GM12878 (cell line): ENCODE measurements at regions not wholly inside any gene's neighbourhood (a gene's known extent, or its start where the extent isn't known, plus 50 kb on each side); places are given as distances from the start of the nearest gene placed in this dataset.

Source experiments
- ATAC-seq: fragments of 200-7000 bp; cut with Tn5 transposase; 3 replicates; pipeline ENCODE4 v1.9.1; 2020; ENCODE audit warnings: mild to moderate bottlenecking, moderate library complexity
- BruUV-seq: library from RNA; stranded (reverse); fragments of 400-500 nt; replicated peaks from 2 replicates; lab custom pipeline; 2021; lab: Mats Ljungman, UMichigan
- CTCF ChIA-PET: fragments of 300-600 bp; sonication (Branson Sonifier 250); formaldehyde crosslinking; extraction: SDS; loops from one replicate; lab custom pipeline; 2021; ENCODE audit warnings: inconsistent platforms; lab: Yijun Ruan, JAX
- POLR2A ChIA-PET: fragments of 350-600 bp; formaldehyde crosslinking; extraction: SDS; loops from one replicate; lab custom pipeline; 2021; ENCODE audit warnings: inconsistent platforms; lab: Charles Lee
- RAD21 ChIA-PET: fragments of 300-600 bp; sonication (Branson Sonifier 250); formaldehyde crosslinking; loops from one replicate; lab custom pipeline; 2023; ENCODE audit warnings: antibody characterized with exemption; ENCODE audit not compliant: unreplicated experiment; lab: Charles Lee
- SMC1A ChIA-PET: fragments of 300-600 bp; sonication (Branson Sonifier 250); formaldehyde crosslinking; loops from one replicate; lab custom pipeline; 2023; ENCODE audit not compliant: unreplicated experiment, uncharacterized antibody; lab: Charles Lee
- DNase-seq: peaks from one replicate; pipeline ENCODE4 v3.0.0-alpha.2; 2011; ENCODE audit warnings: low read depth, low spot score
- FAIRE-seq: peaks from 3 replicates; lab custom pipeline; 2011; peaks lifted over from hg19 to GRCh38; lab: Jason Lieb, UNC
- H2AFZ ChIP-seq: 2 replicates; pipeline ENCODE4 v1.6.0; 2011; ENCODE audit warnings: low read depth, low read length, control low read depth; ENCODE audit not compliant: control insufficient read depth
- H3K27ac ChIP-seq: 2 replicates; pipeline ENCODE4 v1.5.1; 2011; ENCODE audit warnings: control low read depth; ENCODE audit not compliant: control insufficient read depth, insufficient read depth
- H3K27me3 ChIP-seq, 2 experiments: replicated peaks in 1 of 2; 2 replicates each; pipeline versions ENCODE4 v1.6.0 to v1.6.1; 2011; ENCODE audit warnings: low read length in 1 of 2; ENCODE audit not compliant: control insufficient read depth in 2 of 2, insufficient read depth in 2 of 2
- H3K36me3 ChIP-seq, 2 experiments: 2 replicates each; pipeline ENCODE4 v1.5.1; 2011; ENCODE audit warnings: low read length in 1 of 2; ENCODE audit not compliant: control insufficient read depth in 2 of 2, insufficient read depth in 2 of 2
- H3K4me1 ChIP-seq: 2 replicates; pipeline ENCODE4 v1.6.1; 2011; ENCODE audit warnings: mild to moderate bottlenecking, low read length, moderate library complexity, mixed read lengths; ENCODE audit not compliant: control insufficient read depth, insufficient read depth
- H3K4me2 ChIP-seq: 2 replicates; pipeline ENCODE4 v1.6.0; 2011; ENCODE audit warnings: control low read depth; ENCODE audit not compliant: control insufficient read depth, insufficient read depth
- H3K4me3 ChIP-seq: fragments of 200-600 bp; sonication (generic); 2 replicates; pipeline ENCODE4 v1.5.1; 2016
- H3K79me2 ChIP-seq: 2 replicates; pipeline ENCODE4 v1.6.0; 2011; ENCODE audit warnings: low read length; ENCODE audit not compliant: control insufficient read depth, insufficient read depth
- H3K9ac ChIP-seq: 2 replicates; pipeline ENCODE4 v1.8.0; 2011; ENCODE audit warnings: low read length, control low read depth, mixed read lengths; ENCODE audit not compliant: control insufficient read depth, insufficient read depth
- H3K9me3 ChIP-seq: replicated peaks from 3 replicates; pipeline ENCODE4 v1.5.1; 2011; ENCODE audit warnings: mild to moderate bottlenecking, low read length; ENCODE audit not compliant: control insufficient read depth, insufficient read depth
- H4K20me1 ChIP-seq: 2 replicates; pipeline ENCODE4 v1.6.0; 2011; ENCODE audit not compliant: control insufficient read depth, insufficient read depth
- ATF7 ChIP-seq: fragments of 450-650 bp; IDR thresholded peaks from 2 replicates; pipeline ENCODE4 v1.6.1; 2016; ENCODE audit warnings: low read depth, mild to moderate bottlenecking
- BCL3 ChIP-seq: IDR thresholded peaks from 2 replicates; pipeline ENCODE4 v1.6.1; 2011; ENCODE audit warnings: borderline replicate concordance, low read depth, mild to moderate bottlenecking, moderate library complexity, low read length; ENCODE audit not compliant: insufficient read depth, poor library complexity, severe bottlenecking
- BRCA1 ChIP-seq: IDR thresholded peaks from 2 replicates; pipeline ENCODE4 v1.6.1; 2011; ENCODE audit warnings: low read depth, low read length, improper control_type of control experiment
- CUX1 ChIP-seq: IDR thresholded peaks from 2 replicates; pipeline ENCODE4 v1.6.1; 2012; ENCODE audit warnings: improper control_type of control experiment, low read depth, low read length; ENCODE audit not compliant: insufficient replicate concordance
- HCFC1 ChIP-seq: fragments of 150-350 bp; IDR thresholded peaks from 2 replicates; pipeline ENCODE4 v1.6.1; 2014; ENCODE audit warnings: low read length
- HDAC2 ChIP-seq: fragments of 200-600 bp; sonication (generic); IDR thresholded peaks from 2 replicates; pipeline ENCODE4 v1.6.1; 2017
- IKZF1 ChIP-seq: fragments of 450-650 bp; conservative IDR thresholded peaks from 2 replicates; pipeline ENCODE4 v1.6.1; 2017; ENCODE audit warnings: antibody characterized with exemption, mild to moderate bottlenecking
- IRF4 ChIP-seq: IDR thresholded peaks from 2 replicates; pipeline ENCODE4 v1.6.1; 2011; ENCODE audit warnings: low read depth, low read length
- PAX8 ChIP-seq: fragments of 450-650 bp; IDR thresholded peaks from 2 replicates; pipeline ENCODE4 v1.6.1; 2017; ENCODE audit warnings: mild to moderate bottlenecking, moderate library complexity
- POLR2A ChIP-seq: IDR thresholded peaks from 2 replicates; pipeline ENCODE4 v1.6.1; 2011; ENCODE audit warnings: low read depth, mild to moderate bottlenecking, low read length
- RAD21 ChIP-seq: IDR thresholded peaks from 2 replicates; pipeline ENCODE4 v1.6.1; 2011; ENCODE audit warnings: mild to moderate bottlenecking, low read depth, low read length, moderate library complexity; ENCODE audit not compliant: insufficient read depth
- SUZ12 ChIP-seq: fragments of 200-600 bp; sonication (generic); IDR thresholded peaks from one replicate; pipeline ENCODE4 v1.6.1; 2018; ENCODE audit warnings: antibody characterized with exemption, mild to moderate bottlenecking; ENCODE audit not compliant: unreplicated experiment
- WGBS: methylation state at CpG from one replicate; pipeline ENCODE4 v1.1.6; 2016; ENCODE audit warnings: low lambda C conversion rate; ENCODE audit not compliant: insufficient replicate concordance, insufficient coverage; ENCODE audit errors: missing lambda C conversion rate; 5-methylcytosine and 5-hydroxymethylcytosine counted together
- in situ Hi-C: fragments of 300-500 bp; cut with MboI; formaldehyde crosslinking; loops from 9 replicates; pipeline ENCODE4 v1.14.3; 2018; ENCODE audit warnings: mixed read lengths
- intact Hi-C: fragments of 100-400 bp; cut with micrococcal nuclease; formaldehyde crosslinking; loops from one replicate; pipeline ENCODE4 v1.14.2; 2022; ENCODE audit not compliant: unreplicated experiment

- BruUV-seq = no TSS peak
- Histone ChIP-seq H4K20me1 (no peaks in the 10 kb centered on the region; the same call in 1 of the 2 replicates), H2AFZ (no peak overlapping the region), H3K9ac (no peak overlapping the region), H3K36me3 (no peaks in the 10 kb centered on the region), H3K79me2 (no peaks in the 10 kb centered on the region), H3K4me3 (no peak overlapping the region), H3K4me1 (peaks cover 9% of the 10 kb centered on the region), H3K4me2 (no peak overlapping the region), H3K27me3 (no peaks in the 10 kb centered on the region), H3K9me3 (no peaks in the 10 kb centered on the region)
- FAIRE-seq (no peak), DNase-seq (no peak), ATAC-seq (no peak)
- CTCF ChIA-PET = interaction anchor here (1.3 to 2.5 kb wide), 4 partner anchors 16 to 207 kb away, joined by 3 to 11 read pairs (median 6); no protein-coding TSS in a partner anchor
- RAD21 ChIA-PET = no interaction called here
- SMC1A ChIA-PET = no interaction called here
- intact Hi-C loops = loop anchor here (1.0 kb wide), 1 partner anchor 205 kb away; no protein-coding TSS in a partner anchor
- WGBS = 79% methylated on average over 11 of the region's 11 CpGs
- POLR2A ChIA-PET = no interaction called here
- in situ Hi-C loops = no loop called here
- TF ChIP-seq CUX1 (no peak), HCFC1 (no peak), BRCA1 (no peak), PAX8 (no peak), RAD21 (no peak), ATF7 (no peak), SUZ12 (no peak), BCL3 (no peak), HDAC2 (no peak), POLR2A (no peak), IKZF1 (no peak), IRF4 (no peak)
- TF ChIP-seq, all 136 proteins: peak for 0
- no peak overlapping the region for H3K27ac ChIP-seq
These were observed 82.2 kb upstream of the TOP1 start for GRCh38 chr20:40946451-40946850.
